Liver (tissue), 8 donors: ENCODE measurements at regions not wholly inside any gene's neighbourhood (a gene's known extent, or its start where the extent isn't known, plus 50 kb on each side); places are given as distances from the start of the nearest gene placed in this dataset.

ENCODE experiments used
- DNase-seq: peaks from one replicate; pipeline ENCODE4 v3.0.0-alpha.2; 2017; ENCODE audit warnings: low spot score
- H3K27ac ChIP-seq, 2 donors: one replicate each; pipeline ENCODE4 v1.7.0; 2013; ENCODE audit warnings: inconsistent platforms in 2 of 2, low read length in 2 of 2, control low read depth in 1 of 2, low read depth in 1 of 2, mild to moderate bottlenecking in 1 of 2
- H3K27me3 ChIP-seq, 4 donors: one replicate each; pipeline versions ENCODE4 v1.6.1 to v1.7.0; 2013; ENCODE audit warnings: low read length in 3 of 4, inconsistent platforms in 1 of 4, mild to moderate bottlenecking in 1 of 4, moderate library complexity in 1 of 4; ENCODE audit not compliant: control insufficient read depth in 4 of 4, insufficient read depth in 4 of 4
- H3K36me3 ChIP-seq, 4 donors: one replicate each; pipeline versions ENCODE4 v1.6.1 to v1.7.0; 2013; ENCODE audit warnings: low read length in 3 of 4, mild to moderate bottlenecking in 3 of 4, low read depth in 1 of 4, moderate library complexity in 1 of 4; ENCODE audit not compliant: control insufficient read depth in 4 of 4, insufficient read depth in 3 of 4
- H3K4me1 ChIP-seq, 4 donors: one replicate each; pipeline versions ENCODE4 v1.6.1 to v1.7.0; 2013; ENCODE audit warnings: low read length in 3 of 4, mild to moderate bottlenecking in 3 of 4, moderate library complexity in 1 of 4; ENCODE audit not compliant: control insufficient read depth in 4 of 4, insufficient read depth in 4 of 4
- H3K4me3 ChIP-seq, 3 donors: one replicate each; pipeline versions ENCODE4 v1.6.1 to v1.7.0; 2013; ENCODE audit warnings: low read length in 3 of 3, control low read depth in 1 of 3, low read depth in 1 of 3, mild to moderate bottlenecking in 1 of 3
- H3K9ac ChIP-seq, 2 donors: one replicate each; pipeline ENCODE4 v1.7.0; 2013; ENCODE audit warnings: low read length in 2 of 2, mild to moderate bottlenecking in 2 of 2, moderate library complexity in 2 of 2, control low read depth in 1 of 2, low read depth in 1 of 2
- H3K9me3 ChIP-seq, 4 donors: one replicate each; pipeline versions ENCODE4 v1.6.1 to v1.7.0; 2013; ENCODE audit warnings: low read length in 3 of 4; ENCODE audit not compliant: control insufficient read depth in 4 of 4
- ATF3 ChIP-seq: IDR thresholded peaks from 2 replicates; pipeline ENCODE4 v1.6.1; 2016; ENCODE audit warnings: antibody characterized with exemption
- CTCF ChIP-seq: fragments of 150-350 bp; IDR thresholded peaks from 2 replicates; pipeline ENCODE4 v1.5.1; 2017; ENCODE audit warnings: improper control_type of control experiment, low read depth, low read length; ENCODE audit not compliant: missing input control
- EGR1 ChIP-seq, 2 donors: IDR thresholded peaks; 2 replicates each; pipeline ENCODE4 v1.6.1; 2016 to 2018; ENCODE audit warnings: antibody characterized with exemption in 2 of 2, low read depth in 2 of 2
- FOXA1 ChIP-seq: IDR thresholded peaks from 2 replicates; pipeline ENCODE4 v1.6.1; 2016; ENCODE audit warnings: antibody characterized with exemption
- FOXA2 ChIP-seq: IDR thresholded peaks from 2 replicates; pipeline ENCODE4 v1.6.1; 2016; ENCODE audit warnings: antibody characterized with exemption
- HNF4A ChIP-seq, 2 donors: conservative IDR thresholded peaks; 2 replicates each; pipeline ENCODE4 v1.6.1; 2016; ENCODE audit warnings: antibody characterized with exemption in 2 of 2, mild to moderate bottlenecking in 2 of 2
- HNF4G ChIP-seq: IDR thresholded peaks from 2 replicates; pipeline ENCODE4 v1.6.1; 2016; ENCODE audit warnings: antibody characterized with exemption
- JUND ChIP-seq, 2 donors: IDR thresholded peaks; 2 replicates each; pipeline ENCODE4 v1.6.1; 2016; ENCODE audit warnings: antibody characterized with exemption in 2 of 2
- MAX ChIP-seq: IDR thresholded peaks from 2 replicates; pipeline ENCODE4 v1.6.1; 2016; ENCODE audit warnings: antibody characterized with exemption
- NR2F2 ChIP-seq: IDR thresholded peaks from 2 replicates; pipeline ENCODE4 v1.6.1; 2016; ENCODE audit warnings: antibody characterized with exemption
- RAD21 ChIP-seq, 2 donors: IDR thresholded peaks; 2 replicates each; pipeline ENCODE4 v1.6.1; 2016; ENCODE audit warnings: antibody characterized with exemption in 2 of 2, mild to moderate bottlenecking in 2 of 2
- REST ChIP-seq: IDR thresholded peaks from 2 replicates; pipeline ENCODE4 v1.6.1; 2016; ENCODE audit warnings: antibody characterized with exemption, mild to moderate bottlenecking
- RXRA ChIP-seq, 2 donors: IDR thresholded peaks; 2 replicates each; pipeline ENCODE4 v1.6.1; 2017 to 2018; ENCODE audit warnings: antibody characterized with exemption in 2 of 2, mild to moderate bottlenecking in 1 of 2
- SP1 ChIP-seq: IDR thresholded peaks from 2 replicates; pipeline ENCODE4 v1.6.1; 2018; ENCODE audit warnings: antibody characterized with exemption, mild to moderate bottlenecking
- TAF1 ChIP-seq: conservative IDR thresholded peaks from 2 replicates; pipeline ENCODE4 v1.6.1; 2016; ENCODE audit warnings: antibody characterized with exemption, mild to moderate bottlenecking
- YY1 ChIP-seq: IDR thresholded peaks from 2 replicates; pipeline ENCODE4 v1.6.1; 2016; ENCODE audit warnings: antibody characterized with exemption, mild to moderate bottlenecking
- ZBTB33 ChIP-seq: IDR thresholded peaks from 2 replicates; pipeline ENCODE4 v1.6.1; 2016; ENCODE audit warnings: antibody characterized with exemption
- WGBS: extraction: QIAGEN DNeasy Blood & Tissue Kit; methylation state at CpG from one replicate; pipeline ENCODE4 v1.1.7; 2013; 5-methylcytosine and 5-hydroxymethylcytosine counted together
- donor health status: healthy.
- donor health status: healthy.
- donor health status: healthy.
- donor health status: healthy.
- donor health status: healthy.

- TF ChIP-seq MAX, result no peak
- no peak for TF ChIP-seq FOXA2
- TF ChIP-seq HNF4A (conservative IDR thresholded peaks at IDR 0.05), result no peak
Measured at GRCh38 chr12:33560653-33561208, 121.1 kb upstream of the SYT10 start (continued).

GRCh38 chr12:33562401-33562800 is 122.8 kb upstream of the SYT10 start:
- no peak for TF ChIP-seq FOXA2
- no peak for TF ChIP-seq REST
- no peak for TF ChIP-seq YY1
- no peak for TF ChIP-seq JUND (IDR thresholded peaks at IDR 0.05)
- TF ChIP-seq SP1, result no peak
- no peak for TF ChIP-seq ZBTB33
- TF ChIP-seq RXRA (IDR thresholded peaks at IDR 0.05), result no peak
- TF ChIP-seq MAX, result no peak
- TF ChIP-seq CTCF, result no peak
- TF ChIP-seq RAD21 (IDR thresholded peaks at IDR 0.05), result no peak
- no peak for TF ChIP-seq TAF1
- TF ChIP-seq NR2F2, result no peak
- TF ChIP-seq EGR1 (IDR thresholded peaks at IDR 0.05; ENCODE audit: low read depth in 2 of 2), result no peak
- no peak for TF ChIP-seq HNF4G
- no peak for TF ChIP-seq FOXA1
- no peak for TF ChIP-seq ATF3
- H3K27me3 ChIP-seq, result peaks cover 0 to 4% (median 0%) of the 10 kb centered on the region in 4 donors
- no peak overlapping the region for H3K4me3 ChIP-seq
- H3K27ac ChIP-seq, result no peak overlapping the region
- no peaks in the 10 kb centered on the region for H3K4me1 ChIP-seq
- DNase-seq, result no peak
- H3K36me3 ChIP-seq, result no peaks in the 10 kb centered on the region
- no peak overlapping the region for H3K9ac ChIP-seq
- H3K9me3 ChIP-seq, result no peaks in the 10 kb centered on the region
- 63% methylated on average over 2 of the region's 2 CpGs for WGBS
